ENCODE measurements at regions not wholly inside any gene's neighbourhood (a gene's known extent, or its start where the extent isn't known, plus 50 kb on each side); places are given as distances from the start of the nearest gene placed in this dataset.

DNA sequence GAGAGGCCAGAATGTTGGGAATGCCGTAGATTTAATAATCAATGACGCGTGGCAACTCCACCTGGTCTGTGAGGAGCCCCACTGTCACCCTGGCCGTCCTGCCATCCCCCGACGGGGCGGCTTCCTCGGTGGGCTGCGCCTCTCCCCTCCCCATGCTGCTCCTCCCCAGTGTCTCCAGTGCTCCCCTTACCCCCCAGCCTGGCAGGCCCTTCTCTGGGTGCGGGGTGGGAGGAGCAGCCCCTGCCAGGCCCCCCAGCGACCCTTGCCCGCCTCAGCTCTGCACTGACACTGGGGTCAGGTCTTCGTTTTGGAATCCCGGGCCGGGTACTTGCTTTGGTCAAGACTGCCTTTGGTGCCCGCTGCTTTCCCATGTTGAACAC lies 82.3 kb upstream of the FRMD1 start (continued):
- no peak for TF ChIP-seq ZNF274 (IDR thresholded peaks at IDR 0.05; ENCODE audit: low read depth, low read length)

DNA sequence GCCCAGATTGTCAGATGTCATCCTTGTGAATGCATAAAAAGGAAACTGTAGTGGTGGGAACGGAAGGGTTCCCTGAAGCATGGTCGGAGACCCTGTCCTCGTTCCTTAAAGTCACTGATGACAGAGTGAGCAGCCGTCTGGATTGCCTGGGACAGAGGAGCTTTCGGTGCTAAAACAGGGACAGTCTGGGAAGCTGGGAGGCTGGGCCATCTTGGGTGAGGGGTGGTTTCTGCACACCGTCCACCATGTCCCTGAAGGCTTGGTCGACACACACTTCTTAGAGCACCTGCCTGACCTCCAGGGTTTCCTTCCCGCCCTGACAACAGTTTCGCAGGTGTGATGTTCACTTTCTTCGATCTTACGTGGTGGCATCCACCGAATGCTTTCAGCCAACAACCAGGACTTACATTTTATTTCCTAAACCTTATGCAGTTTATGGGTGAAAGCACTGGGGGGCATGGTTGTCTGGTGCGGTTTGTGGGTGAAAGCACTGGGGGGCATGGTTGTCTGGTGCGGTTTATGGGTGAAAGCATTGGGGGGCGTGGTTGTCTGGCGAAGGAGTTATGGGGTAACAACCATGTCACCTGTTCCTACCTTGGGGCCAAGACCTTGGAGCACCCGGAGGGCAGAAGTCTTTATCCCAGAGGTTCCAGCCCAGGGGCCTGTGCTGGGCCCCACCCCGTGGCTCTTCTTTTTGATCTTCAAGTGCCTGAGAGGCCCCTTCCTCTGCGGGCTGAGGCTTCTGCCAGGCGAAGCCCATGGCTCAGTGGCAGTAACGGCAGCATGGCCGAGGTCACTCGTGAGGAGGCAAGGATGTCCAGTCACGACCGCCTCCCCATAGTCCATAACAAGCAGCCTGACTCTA lies 81.7 kb upstream of the FRMD1 start:
- H3K4me1 ChIP-seq (ENCODE audit: control insufficient read depth in 1 of 2, insufficient read depth in 2 of 2, low read length in 2 of 2): peaks cover 9 to 16% of the 10 kb centered on the region in 2 experiments; a peak in 3 of 4 replicates
- no peaks in the 10 kb centered on the region for H3K27me3 ChIP-seq (ENCODE audit: insufficient read depth, low read length)
- no peaks in the 10 kb centered on the region for H3K9me3 ChIP-seq (ENCODE audit: control insufficient read depth in 1 of 2, insufficient read depth in 1 of 2, low read depth in 1 of 2, low read length in 2 of 2)
- H3K27ac ChIP-seq (ENCODE audit: low read depth, low read length): no peak overlapping the region
- no peak overlapping the region for H3K4me3 ChIP-seq (replicated peaks in 1 of 2; ENCODE audit: low read depth in 1 of 2, low read length in 2 of 2)
- CTCF ChIA-PET: no interaction called here
- POLR2A ChIA-PET: no interaction called here
- no peak overlapping the region for H3K4me2 ChIP-seq (ENCODE audit: low read length)
- no peak overlapping the region for H3K9ac ChIP-seq (ENCODE audit: low read length)
- ATAC-seq: no peak
- H3K36me3 ChIP-seq (ENCODE audit: control insufficient read depth in 1 of 2, insufficient read depth in 2 of 2, low read length in 2 of 2): no peaks in the 10 kb centered on the region
- no peaks in the 10 kb centered on the region for H3K9me2 ChIP-seq (ENCODE audit: insufficient read depth)
- no peaks in the 10 kb centered on the region for H4K20me1 ChIP-seq (ENCODE audit: insufficient read depth)
- RAD21 ChIA-PET (ENCODE audit: low non-redundant PET in 1 of 2, low total read pairs in 2 of 2, uncharacterized antibody in 2 of 2, unreplicated experiment in 2 of 2): no interaction called here
- intact Hi-C loops (cut with micrococcal nuclease): no loop called here
- no peaks in the 10 kb centered on the region for H3K79me2 ChIP-seq (ENCODE audit: insufficient read depth, low read length)
- no TSS peak for BruUV-seq (replicated peaks)
- TF ChIP-seq ZFX (IDR thresholded peaks at IDR 0.05): no peak
- TF ChIP-seq, protein P1, sequence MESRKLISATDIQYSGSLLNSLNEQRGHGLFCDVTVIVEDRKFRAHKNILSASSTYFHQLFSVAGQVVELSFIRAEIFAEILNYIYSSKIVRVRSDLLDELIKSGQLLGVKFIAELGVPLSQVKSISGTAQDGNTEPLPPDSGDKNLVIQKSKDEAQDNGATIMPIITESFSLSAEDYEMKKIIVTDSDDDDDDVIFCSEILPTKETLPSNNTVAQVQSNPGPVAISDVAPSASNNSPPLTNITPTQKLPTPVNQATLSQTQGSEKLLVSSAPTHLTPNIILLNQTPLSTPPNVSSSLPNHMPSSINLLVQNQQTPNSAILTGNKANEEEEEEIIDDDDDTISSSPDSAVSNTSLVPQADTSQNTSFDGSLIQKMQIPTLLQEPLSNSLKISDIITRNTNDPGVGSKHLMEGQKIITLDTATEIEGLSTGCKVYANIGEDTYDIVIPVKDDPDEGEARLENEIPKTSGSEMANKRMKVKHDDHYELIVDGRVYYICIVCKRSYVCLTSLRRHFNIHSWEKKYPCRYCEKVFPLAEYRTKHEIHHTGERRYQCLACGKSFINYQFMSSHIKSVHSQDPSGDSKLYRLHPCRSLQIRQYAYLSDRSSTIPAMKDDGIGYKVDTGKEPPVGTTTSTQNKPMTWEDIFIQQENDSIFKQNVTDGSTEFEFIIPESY (IDR thresholded peaks at IDR 0.05; ENCODE audit: extremely low read depth, insufficient replicate concordance, low read length): no peak
- no peak for TF ChIP-seq TCF7L2 (IDR thresholded peaks at IDR 0.05; ENCODE audit: borderline replicate concordance, extremely low read depth, insufficient read depth, insufficient read length)
- no peak for TF ChIP-seq POLR2A (IDR thresholded peaks at IDR 0.05; ENCODE audit: borderline replicate concordance, extremely low read depth, insufficient read depth, insufficient read length)
- no peak for TF ChIP-seq CEBPB (IDR thresholded peaks at IDR 0.05; ENCODE audit: low read depth)
- TF ChIP-seq, protein P2, sequence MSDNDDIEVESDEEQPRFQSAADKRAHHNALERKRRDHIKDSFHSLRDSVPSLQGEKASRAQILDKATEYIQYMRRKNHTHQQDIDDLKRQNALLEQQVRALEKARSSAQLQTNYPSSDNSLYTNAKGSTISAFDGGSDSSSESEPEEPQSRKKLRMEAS (IDR thresholded peaks at IDR 0.05): no peak
- no peak for TF ChIP-seq EGR1 (IDR thresholded peaks at IDR 0.05; ENCODE audit: low read depth)
- H2AFZ ChIP-seq (ENCODE audit: low read depth, low read length, poor library complexity, severe bottlenecking): no peak overlapping the region
- no peak for DNase-seq (ENCODE audit: low read depth, low spot score)
